GM12892 (cell line): ENCODE measurements at regions not wholly inside any gene's neighbourhood (a gene's known extent, or its start where the extent isn't known, plus 50 kb on each side); places are given as distances from the start of the nearest gene placed in this dataset.

Experiments used
- POLR2A ChIP-seq: IDR thresholded peaks from 2 replicates; pipeline ENCODE4 v1.6.1; 2011; ENCODE audit warnings: low read depth, low read length, control low read depth
- POLR2AphosphoS5 ChIP-seq: IDR thresholded peaks from 2 replicates; pipeline ENCODE4 v1.6.1; 2011; ENCODE audit warnings: low read depth, low read length, control low read depth
- TAF1 ChIP-seq: IDR thresholded peaks from 2 replicates; pipeline ENCODE4 v1.6.1; 2011; ENCODE audit warnings: low read depth, mild to moderate bottlenecking, control low read depth, low read length, borderline replicate concordance

- TF ChIP-seq POLR2A (no peak), TAF1 (no peak), POLR2AphosphoS5 (no peak)
Observed at GRCh38 chr2:7857904-7858303, 824.0 kb upstream of the ID2 start.
